Suprapubic skin (tissue), 3 donors: ENCODE measurements at regions not wholly inside any gene's neighbourhood (a gene's known extent, or its start where the extent isn't known, plus 50 kb on each side); places are given as distances from the start of the nearest gene placed in this dataset.

Source experiments
- EP300 ChIP-seq: sonication (generic); formaldehyde crosslinking; IDR thresholded peaks from one replicate; pipeline ENCODE4 v1.6.1; 2017; ENCODE audit warnings: antibody characterized with exemption
- POLR2A ChIP-seq, 2 donors: fragments of 450-650 bp; IDR thresholded peaks; one replicate each; pipeline ENCODE4 v1.6.1; 2017; ENCODE audit warnings: antibody characterized with exemption in 2 of 2, mild to moderate bottlenecking in 2 of 2, moderate library complexity in 2 of 2
- TF ChIP-seq, protein P1 (sequence below), 2 donors: fragments of 200-600 bp in 1 of 2; fragments of 450-650 bp in 1 of 2; sonication (generic) in 1 of 2; IDR thresholded peaks; one replicate each; pipeline ENCODE4 v1.5.1; 2016 to 2019; ENCODE audit warnings: antibody characterized with exemption in 2 of 2, mild to moderate bottlenecking in 1 of 2, moderate library complexity in 1 of 2

DNA sequence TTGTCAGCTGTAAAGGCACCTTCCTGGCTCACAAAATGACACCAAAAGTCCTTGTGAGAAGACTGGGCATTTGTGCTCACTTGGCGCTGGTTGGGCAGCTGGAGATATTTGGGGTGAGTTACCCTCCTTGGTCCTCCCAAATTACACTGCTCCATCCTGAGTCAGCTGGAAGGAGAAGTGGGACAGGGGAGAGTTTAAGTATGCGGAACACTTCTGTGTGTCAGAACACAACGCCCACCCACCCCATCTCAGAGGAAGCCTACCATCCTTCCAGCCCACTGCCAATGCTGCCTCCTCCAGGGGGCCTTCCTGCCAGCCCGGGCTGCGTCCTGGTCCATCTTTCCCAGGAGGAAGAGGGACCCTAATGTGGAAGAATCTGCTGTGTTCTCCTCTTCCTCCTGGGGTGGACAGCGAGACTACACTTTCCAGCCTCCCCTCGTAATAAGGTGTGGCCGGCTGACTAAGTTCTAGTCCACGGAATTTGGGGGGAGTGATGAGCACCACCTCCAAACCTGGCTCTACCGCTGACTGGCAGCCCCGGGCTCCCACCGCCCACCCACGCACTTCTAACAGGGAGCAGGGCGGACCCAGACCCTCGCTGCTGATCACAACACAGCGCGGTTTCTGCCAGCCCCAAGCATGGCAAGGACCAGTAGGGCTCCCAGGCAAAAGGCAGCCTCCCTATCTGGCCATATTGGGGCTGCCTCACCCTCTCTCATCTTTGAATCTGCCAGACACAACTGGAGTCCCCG is 265.0 kb downstream of the XXYLT1 start:
- no peak for TF ChIP-seq EP300
- TF ChIP-seq, protein P1, sequence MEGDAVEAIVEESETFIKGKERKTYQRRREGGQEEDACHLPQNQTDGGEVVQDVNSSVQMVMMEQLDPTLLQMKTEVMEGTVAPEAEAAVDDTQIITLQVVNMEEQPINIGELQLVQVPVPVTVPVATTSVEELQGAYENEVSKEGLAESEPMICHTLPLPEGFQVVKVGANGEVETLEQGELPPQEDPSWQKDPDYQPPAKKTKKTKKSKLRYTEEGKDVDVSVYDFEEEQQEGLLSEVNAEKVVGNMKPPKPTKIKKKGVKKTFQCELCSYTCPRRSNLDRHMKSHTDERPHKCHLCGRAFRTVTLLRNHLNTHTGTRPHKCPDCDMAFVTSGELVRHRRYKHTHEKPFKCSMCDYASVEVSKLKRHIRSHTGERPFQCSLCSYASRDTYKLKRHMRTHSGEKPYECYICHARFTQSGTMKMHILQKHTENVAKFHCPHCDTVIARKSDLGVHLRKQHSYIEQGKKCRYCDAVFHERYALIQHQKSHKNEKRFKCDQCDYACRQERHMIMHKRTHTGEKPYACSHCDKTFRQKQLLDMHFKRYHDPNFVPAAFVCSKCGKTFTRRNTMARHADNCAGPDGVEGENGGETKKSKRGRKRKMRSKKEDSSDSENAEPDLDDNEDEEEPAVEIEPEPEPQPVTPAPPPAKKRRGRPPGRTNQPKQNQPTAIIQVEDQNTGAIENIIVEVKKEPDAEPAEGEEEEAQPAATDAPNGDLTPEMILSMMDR (IDR thresholded peaks at IDR 0.05): no peak
- TF ChIP-seq POLR2A (IDR thresholded peaks at IDR 0.05): no peak
